HCT116 (cell line): ENCODE measurements at regions not wholly inside any gene's neighbourhood (a gene's known extent, or its start where the extent isn't known, plus 50 kb on each side); places are given as distances from the start of the nearest gene placed in this dataset.
A peak's percentile ranks its signal among the peaks of the same experiment; 100 is the strongest.

ENCODE experiments used
- ATAC-seq: fragments of 200-7000 bp; cut with Tn5 transposase; 2 replicates; pipeline ENCODE4 v1.9.1; 2020; ENCODE audit warnings: mild to moderate bottlenecking, moderate library complexity
- BruUV-seq: library from RNA; stranded (reverse); fragments of 400-500 nt; replicated peaks from 2 replicates; lab custom pipeline; 2021; lab: Mats Ljungman, UMichigan
- CTCF ChIA-PET: fragments of 300-600 bp; sonication (Branson Sonifier 250); formaldehyde crosslinking; loops from one replicate; lab custom pipeline; 2021; ENCODE audit warnings: antibody characterized with exemption; lab: Charles Lee
- POLR2A ChIA-PET: fragments of 300-600, 350-600 bp; sonication (Branson Sonifier 250); formaldehyde crosslinking; loops from one replicate; lab custom pipeline; 2021; ENCODE audit warnings: antibody characterized with exemption; lab: Charles Lee
- RAD21 ChIA-PET, 2 experiments: fragments of 300-600 bp; sonication (Branson Sonifier 250); formaldehyde crosslinking; loops; one replicate each; lab custom pipeline; 2023; ENCODE audit warnings: low total read pairs in 2 of 2; ENCODE audit not compliant: uncharacterized antibody in 2 of 2, unreplicated experiment in 2 of 2, low non-redundant PET in 1 of 2; lab: Charles Lee
- DNase-seq: peaks from one replicate; pipeline ENCODE4 v3.0.0-alpha.2; 2010; ENCODE audit warnings: low read depth, low spot score
- H2AFZ ChIP-seq: fragments of 200-600 bp; shearing (Covaris generic), sonication (generic); 2 replicates; pipeline ENCODE4 v1.6.1; 2017; ENCODE audit warnings: low read depth, mixed run types, mixed read lengths, antibody characterized with exemption, low read length; ENCODE audit not compliant: poor library complexity, severe bottlenecking
- H3K27ac ChIP-seq: 2 replicates; pipeline ENCODE4 v1.5.1; 2012; ENCODE audit warnings: low read depth, low read length
- H3K27me3 ChIP-seq: fragments of 200-600 bp; sonication (generic); 2 replicates; pipeline ENCODE4 v1.6.1; 2016; ENCODE audit warnings: mixed run types, low read length, mixed read lengths; ENCODE audit not compliant: insufficient read depth
- H3K36me3 ChIP-seq, 2 experiments: fragments of 200-500 bp in 1 of 2; fragments of 200-600 bp in 1 of 2; sonication (Bioruptor generic) in 1 of 2; sonication (generic) in 1 of 2; 2 replicates each; pipeline versions ENCODE4 v1.5.1 to v1.6.1; 2014 to 2016; ENCODE audit warnings: low read length in 2 of 2, inconsistent platforms in 1 of 2, mixed read lengths in 1 of 2, mixed run types in 1 of 2; ENCODE audit not compliant: insufficient read depth in 2 of 2, control insufficient read depth in 1 of 2
- H3K4me1 ChIP-seq, 2 experiments: fragments of 200-600 bp in 1 of 2; sonication (generic) in 1 of 2; 2 replicates each; pipeline versions ENCODE4 v1.5.1 to v1.6.1; 2012 to 2017; ENCODE audit warnings: low read length in 2 of 2, inconsistent platforms in 1 of 2, mild to moderate bottlenecking in 1 of 2, mixed read lengths in 1 of 2, mixed run types in 1 of 2, moderate library complexity in 1 of 2; ENCODE audit not compliant: insufficient read depth in 2 of 2, control insufficient read depth in 1 of 2
- H3K4me2 ChIP-seq: fragments of 200-600 bp; sonication (generic); 2 replicates; pipeline ENCODE4 v1.6.1; 2017; ENCODE audit warnings: mixed run types, low read length, mixed read lengths
- H3K4me3 ChIP-seq, 2 experiments: fragments of 200-600 bp in 1 of 2; sonication (generic) in 1 of 2; replicated peaks in 1 of 2; 2 replicates each; pipeline ENCODE4 v1.5.1; 2011 to 2016; ENCODE audit warnings: low read length in 2 of 2, control low read depth in 1 of 2, low read depth in 1 of 2, mild to moderate bottlenecking in 1 of 2, mixed read lengths in 1 of 2, mixed run types in 1 of 2
- H3K79me2 ChIP-seq: fragments of 200-600 bp; sonication (generic); 2 replicates; pipeline ENCODE4 v1.6.1; 2017; ENCODE audit warnings: mild to moderate bottlenecking, mixed run types, low read length, moderate library complexity, mixed read lengths; ENCODE audit not compliant: insufficient read depth
- H3K9ac ChIP-seq: fragments of 200-600 bp; sonication (generic); 2 replicates; pipeline ENCODE4 v1.6.1; 2016; ENCODE audit warnings: low read length, mixed read lengths
- H3K9me2 ChIP-seq: fragments of 200-600 bp; sonication (generic), shearing (Covaris generic); 2 replicates; pipeline ENCODE4 v1.6.1; 2017; ENCODE audit warnings: mixed run types, mild to moderate bottlenecking, moderate library complexity; ENCODE audit not compliant: insufficient read depth
- H3K9me3 ChIP-seq, 2 experiments: fragments of 200-500 bp in 1 of 2; fragments of 200-600 bp in 1 of 2; sonication (Bioruptor generic) in 1 of 2; sonication (generic) in 1 of 2; 2 replicates each; pipeline ENCODE4 v1.6.1; 2014 to 2017; ENCODE audit warnings: low read length in 2 of 2, mixed read lengths in 2 of 2, inconsistent platforms in 1 of 2, low read depth in 1 of 2, mild to moderate bottlenecking in 1 of 2, mixed run types in 1 of 2, moderate library complexity in 1 of 2; ENCODE audit not compliant: control insufficient read depth in 1 of 2, insufficient read depth in 1 of 2
- H4K20me1 ChIP-seq: fragments of 200-600 bp; sonication (generic), shearing (Covaris generic); 2 replicates; pipeline ENCODE4 v1.6.1; 2017; ENCODE audit warnings: mixed run types, mild to moderate bottlenecking, moderate library complexity; ENCODE audit not compliant: insufficient read depth
- CEBPB ChIP-seq: IDR thresholded peaks from 2 replicates; pipeline ENCODE4 v1.6.1; 2012; ENCODE audit warnings: low read depth
- ELF1 ChIP-seq: IDR thresholded peaks from 2 replicates; pipeline ENCODE4 v1.6.1; 2012; ENCODE audit warnings: low read depth, borderline replicate concordance
- EZH2 ChIP-seq: fragments of 200-600 bp; sonication (generic); IDR thresholded peaks from 2 replicates; pipeline ENCODE4 v1.6.1; 2017; ENCODE audit warnings: antibody characterized with exemption, mixed run types
- EZH2phosphoT487 ChIP-seq: fragments of 200-600 bp; IDR thresholded peaks from 2 replicates; pipeline ENCODE4 v1.6.1; 2018; ENCODE audit warnings: antibody characterized with exemption, borderline replicate concordance
- FOSL1 ChIP-seq: IDR thresholded peaks from 2 replicates; pipeline ENCODE4 v1.6.1; 2012; ENCODE audit warnings: low read depth
- JUND ChIP-seq: IDR thresholded peaks from 2 replicates; pipeline ENCODE4 v1.6.1; 2012
- POLR2A ChIP-seq: IDR thresholded peaks from 2 replicates; pipeline ENCODE4 v1.7.0; 2011; ENCODE audit warnings: borderline replicate concordance; ENCODE audit not compliant: insufficient read depth, insufficient read length; ENCODE audit errors: extremely low read depth
- POLR2AphosphoS5 ChIP-seq: IDR thresholded peaks from 2 replicates; pipeline ENCODE4 v1.6.1; 2011; ENCODE audit warnings: mild to moderate bottlenecking, low read depth, low read length, moderate library complexity
- RAD21 ChIP-seq: IDR thresholded peaks from 2 replicates; pipeline ENCODE4 v1.6.1; 2012; ENCODE audit warnings: low read depth, mild to moderate bottlenecking
- SIN3A ChIP-seq: IDR thresholded peaks from 2 replicates; pipeline ENCODE4 v1.6.1; 2012; ENCODE audit warnings: low read depth
- SP1 ChIP-seq: IDR thresholded peaks from 2 replicates; pipeline ENCODE4 v1.6.1; 2012; ENCODE audit warnings: low read depth
- SRF ChIP-seq: IDR thresholded peaks from 2 replicates; pipeline ENCODE4 v1.6.1; 2012; ENCODE audit warnings: low read depth
- TCF7L2 ChIP-seq: IDR thresholded peaks from 2 replicates; pipeline ENCODE4 v1.7.0; 2011; ENCODE audit warnings: borderline replicate concordance, inconsistent platforms; ENCODE audit not compliant: insufficient read depth, insufficient read length; ENCODE audit errors: extremely low read depth
- intact Hi-C: fragments of 100-400 bp; cut with micrococcal nuclease; formaldehyde crosslinking; loops from 2 replicates; pipeline ENCODE4 v1.10.0; 2022
- TF ChIP-seq, protein P1 (sequence below): IDR thresholded peaks from 2 replicates; pipeline ENCODE4 v1.6.1; 2011; ENCODE audit warnings: mild to moderate bottlenecking, low read length, moderate library complexity; ENCODE audit not compliant: insufficient replicate concordance; ENCODE audit errors: extremely low read depth
- TF ChIP-seq, protein P2 (sequence below): IDR thresholded peaks from 2 replicates; pipeline ENCODE4 v1.6.1; 2012
- TF ChIP-seq, protein P3 (sequence below): IDR thresholded peaks from 2 replicates; pipeline ENCODE4 v1.6.1; 2012
- TF ChIP-seq, protein P4 (sequence below): IDR thresholded peaks from 2 replicates; pipeline ENCODE4 v1.6.1; 2012; ENCODE audit warnings: low read depth

DNA sequence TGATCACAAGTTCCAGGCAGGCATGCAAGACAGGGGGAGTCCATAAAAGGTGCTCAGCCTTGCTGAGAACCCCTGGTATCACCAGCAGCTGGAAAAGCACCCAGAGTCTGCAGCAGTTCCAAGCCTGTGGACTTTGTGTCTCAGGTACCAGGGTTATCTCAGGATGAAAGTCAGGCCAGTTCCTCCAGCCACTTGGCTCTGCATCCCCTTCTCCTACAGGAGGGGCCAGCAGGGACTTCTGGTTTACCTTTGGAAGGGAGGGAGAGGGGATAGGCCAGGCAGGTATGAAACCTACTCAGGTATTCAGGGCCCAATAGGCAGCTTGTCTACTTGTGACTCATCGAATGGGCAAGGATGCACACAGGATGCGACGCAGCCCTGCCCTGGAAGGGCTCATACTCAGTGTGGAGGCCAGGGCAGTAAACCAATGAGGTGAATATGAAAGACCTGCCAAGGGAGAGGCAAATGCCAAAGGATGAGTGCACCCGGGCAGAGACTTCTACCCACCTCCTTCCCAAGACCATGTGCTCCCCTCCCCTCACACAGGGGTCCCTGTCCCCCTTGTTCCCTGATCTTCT lies 148.2 kb downstream of the SLC38A6 start:
- Histone ChIP-seq H4K20me1 (no peaks in the 10 kb centered on the region), H3K27me3 (no peaks in the 10 kb centered on the region), H3K36me3 (no peaks in the 10 kb centered on the region), H3K4me1 (peaks cover 0 to 7% of the 10 kb centered on the region in 2 experiments; a peak in 1 of 4 replicates), H3K4me2 (no peak overlapping the region), H3K9ac (no peak overlapping the region), H3K9me2 (no peaks in the 10 kb centered on the region), H3K4me3 (no peak overlapping the region), H2AFZ (no peak overlapping the region), H3K9me3 (no peaks in the 10 kb centered on the region), H3K79me2 (no peaks in the 10 kb centered on the region), H3K27ac (no peak overlapping the region)
- intact Hi-C loops: no loop called here
- TF ChIP-seq FOSL1: no peak
- TF ChIP-seq EZH2: no peak
- TF ChIP-seq POLR2AphosphoS5: no peak
- TF ChIP-seq TCF7L2: no peak
- TF ChIP-seq, protein P1, sequence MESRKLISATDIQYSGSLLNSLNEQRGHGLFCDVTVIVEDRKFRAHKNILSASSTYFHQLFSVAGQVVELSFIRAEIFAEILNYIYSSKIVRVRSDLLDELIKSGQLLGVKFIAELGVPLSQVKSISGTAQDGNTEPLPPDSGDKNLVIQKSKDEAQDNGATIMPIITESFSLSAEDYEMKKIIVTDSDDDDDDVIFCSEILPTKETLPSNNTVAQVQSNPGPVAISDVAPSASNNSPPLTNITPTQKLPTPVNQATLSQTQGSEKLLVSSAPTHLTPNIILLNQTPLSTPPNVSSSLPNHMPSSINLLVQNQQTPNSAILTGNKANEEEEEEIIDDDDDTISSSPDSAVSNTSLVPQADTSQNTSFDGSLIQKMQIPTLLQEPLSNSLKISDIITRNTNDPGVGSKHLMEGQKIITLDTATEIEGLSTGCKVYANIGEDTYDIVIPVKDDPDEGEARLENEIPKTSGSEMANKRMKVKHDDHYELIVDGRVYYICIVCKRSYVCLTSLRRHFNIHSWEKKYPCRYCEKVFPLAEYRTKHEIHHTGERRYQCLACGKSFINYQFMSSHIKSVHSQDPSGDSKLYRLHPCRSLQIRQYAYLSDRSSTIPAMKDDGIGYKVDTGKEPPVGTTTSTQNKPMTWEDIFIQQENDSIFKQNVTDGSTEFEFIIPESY: no peak
- TF ChIP-seq, protein P2, sequence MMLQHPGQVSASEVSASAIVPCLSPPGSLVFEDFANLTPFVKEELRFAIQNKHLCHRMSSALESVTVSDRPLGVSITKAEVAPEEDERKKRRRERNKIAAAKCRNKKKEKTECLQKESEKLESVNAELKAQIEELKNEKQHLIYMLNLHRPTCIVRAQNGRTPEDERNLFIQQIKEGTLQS: no peak
- no peak for TF ChIP-seq CEBPB
- TF ChIP-seq, protein P3, sequence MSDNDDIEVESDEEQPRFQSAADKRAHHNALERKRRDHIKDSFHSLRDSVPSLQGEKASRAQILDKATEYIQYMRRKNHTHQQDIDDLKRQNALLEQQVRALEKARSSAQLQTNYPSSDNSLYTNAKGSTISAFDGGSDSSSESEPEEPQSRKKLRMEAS: no peak
- no peak for TF ChIP-seq JUND
- TF ChIP-seq RAD21: no peak
- no peak for TF ChIP-seq SIN3A
- no peak for TF ChIP-seq SRF
- TF ChIP-seq EZH2phosphoT487: no peak
- no peak for TF ChIP-seq ELF1
- TF ChIP-seq POLR2A: no peak
- no peak for TF ChIP-seq SP1
- TF ChIP-seq, protein P4, sequence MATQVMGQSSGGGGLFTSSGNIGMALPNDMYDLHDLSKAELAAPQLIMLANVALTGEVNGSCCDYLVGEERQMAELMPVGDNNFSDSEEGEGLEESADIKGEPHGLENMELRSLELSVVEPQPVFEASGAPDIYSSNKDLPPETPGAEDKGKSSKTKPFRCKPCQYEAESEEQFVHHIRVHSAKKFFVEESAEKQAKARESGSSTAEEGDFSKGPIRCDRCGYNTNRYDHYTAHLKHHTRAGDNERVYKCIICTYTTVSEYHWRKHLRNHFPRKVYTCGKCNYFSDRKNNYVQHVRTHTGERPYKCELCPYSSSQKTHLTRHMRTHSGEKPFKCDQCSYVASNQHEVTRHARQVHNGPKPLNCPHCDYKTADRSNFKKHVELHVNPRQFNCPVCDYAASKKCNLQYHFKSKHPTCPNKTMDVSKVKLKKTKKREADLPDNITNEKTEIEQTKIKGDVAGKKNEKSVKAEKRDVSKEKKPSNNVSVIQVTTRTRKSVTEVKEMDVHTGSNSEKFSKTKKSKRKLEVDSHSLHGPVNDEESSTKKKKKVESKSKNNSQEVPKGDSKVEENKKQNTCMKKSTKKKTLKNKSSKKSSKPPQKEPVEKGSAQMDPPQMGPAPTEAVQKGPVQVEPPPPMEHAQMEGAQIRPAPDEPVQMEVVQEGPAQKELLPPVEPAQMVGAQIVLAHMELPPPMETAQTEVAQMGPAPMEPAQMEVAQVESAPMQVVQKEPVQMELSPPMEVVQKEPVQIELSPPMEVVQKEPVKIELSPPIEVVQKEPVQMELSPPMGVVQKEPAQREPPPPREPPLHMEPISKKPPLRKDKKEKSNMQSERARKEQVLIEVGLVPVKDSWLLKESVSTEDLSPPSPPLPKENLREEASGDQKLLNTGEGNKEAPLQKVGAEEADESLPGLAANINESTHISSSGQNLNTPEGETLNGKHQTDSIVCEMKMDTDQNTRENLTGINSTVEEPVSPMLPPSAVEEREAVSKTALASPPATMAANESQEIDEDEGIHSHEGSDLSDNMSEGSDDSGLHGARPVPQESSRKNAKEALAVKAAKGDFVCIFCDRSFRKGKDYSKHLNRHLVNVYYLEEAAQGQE: no peak
- ChIA-PET RAD21 (no interaction called here), POLR2A (no interaction called here), CTCF (no interaction called here)
- DNase-seq: no peak
- no TSS peak for BruUV-seq
- peak; percentile 55 for ATAC-seq
